ENCODE measurements at regions not wholly inside any gene's neighbourhood (a gene's known extent, or its start where the extent isn't known, plus 50 kb on each side); places are given as distances from the start of the nearest gene placed in this dataset.

DNA sequence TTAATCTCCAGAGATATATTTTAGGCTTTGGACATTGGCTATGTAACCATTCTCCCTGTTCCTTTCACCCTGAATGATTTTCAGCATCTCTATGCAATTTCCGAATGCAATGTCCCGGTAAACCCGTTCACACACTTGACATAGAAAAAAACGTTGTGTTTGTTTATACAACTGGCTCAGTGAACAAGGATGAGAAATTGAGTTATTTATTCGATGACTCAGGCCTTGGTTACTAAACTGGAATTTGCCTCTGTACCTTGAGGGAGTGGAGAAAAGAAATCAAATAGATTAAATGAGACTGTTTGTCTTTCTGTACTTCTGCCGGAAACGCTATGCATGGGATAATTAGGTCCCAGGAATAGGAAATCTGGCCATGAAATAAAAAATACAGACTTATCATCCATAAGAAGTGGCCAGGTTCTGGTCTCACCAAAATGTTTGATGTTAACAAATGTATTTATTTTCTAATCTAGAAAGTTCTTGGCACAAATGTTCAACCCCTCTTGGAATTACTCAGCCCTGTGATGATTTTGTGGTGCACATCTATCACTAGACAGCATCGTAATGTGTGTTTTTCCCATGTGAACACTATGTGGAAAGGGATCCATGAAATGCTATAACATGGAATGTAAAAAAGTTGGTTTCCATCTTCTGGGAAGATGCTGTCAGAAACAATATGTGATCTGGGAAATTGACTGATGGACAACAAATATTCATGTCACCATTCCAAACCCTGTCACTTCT lies 253.9 kb downstream of the DUSP10 start:
- TF ChIP-seq POLR2A (IDR thresholded peaks at IDR 0.05) = no peak
- TF ChIP-seq, protein P1, sequence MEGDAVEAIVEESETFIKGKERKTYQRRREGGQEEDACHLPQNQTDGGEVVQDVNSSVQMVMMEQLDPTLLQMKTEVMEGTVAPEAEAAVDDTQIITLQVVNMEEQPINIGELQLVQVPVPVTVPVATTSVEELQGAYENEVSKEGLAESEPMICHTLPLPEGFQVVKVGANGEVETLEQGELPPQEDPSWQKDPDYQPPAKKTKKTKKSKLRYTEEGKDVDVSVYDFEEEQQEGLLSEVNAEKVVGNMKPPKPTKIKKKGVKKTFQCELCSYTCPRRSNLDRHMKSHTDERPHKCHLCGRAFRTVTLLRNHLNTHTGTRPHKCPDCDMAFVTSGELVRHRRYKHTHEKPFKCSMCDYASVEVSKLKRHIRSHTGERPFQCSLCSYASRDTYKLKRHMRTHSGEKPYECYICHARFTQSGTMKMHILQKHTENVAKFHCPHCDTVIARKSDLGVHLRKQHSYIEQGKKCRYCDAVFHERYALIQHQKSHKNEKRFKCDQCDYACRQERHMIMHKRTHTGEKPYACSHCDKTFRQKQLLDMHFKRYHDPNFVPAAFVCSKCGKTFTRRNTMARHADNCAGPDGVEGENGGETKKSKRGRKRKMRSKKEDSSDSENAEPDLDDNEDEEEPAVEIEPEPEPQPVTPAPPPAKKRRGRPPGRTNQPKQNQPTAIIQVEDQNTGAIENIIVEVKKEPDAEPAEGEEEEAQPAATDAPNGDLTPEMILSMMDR (IDR thresholded peaks at IDR 0.05) = no peak
